SK-N-MC (cell line): ENCODE measurements at regions not wholly inside any gene's neighbourhood (a gene's known extent, or its start where the extent isn't known, plus 50 kb on each side); places are given as distances from the start of the nearest gene placed in this dataset.

Experiments
- EZH2 ChIP-seq: fragments of 200-600 bp; sonication (generic); IDR thresholded peaks from one replicate; pipeline ENCODE4 v1.6.1; 2017; ENCODE audit warnings: antibody characterized with exemption
- FOXP2 ChIP-seq: optimal IDR thresholded peaks from 2 replicates; pipeline ENCODE3; 2011; ENCODE audit warnings: mild to moderate bottlenecking, moderate library complexity; ENCODE audit not compliant: insufficient read depth; ENCODE audit errors: extremely low read length, control extremely low read depth
- POLR2AphosphoS5 ChIP-seq: IDR thresholded peaks from 2 replicates; pipeline ENCODE4 v1.6.1; 2012; ENCODE audit warnings: mild to moderate bottlenecking, low read depth, low read length, borderline replicate concordance

DNA sequence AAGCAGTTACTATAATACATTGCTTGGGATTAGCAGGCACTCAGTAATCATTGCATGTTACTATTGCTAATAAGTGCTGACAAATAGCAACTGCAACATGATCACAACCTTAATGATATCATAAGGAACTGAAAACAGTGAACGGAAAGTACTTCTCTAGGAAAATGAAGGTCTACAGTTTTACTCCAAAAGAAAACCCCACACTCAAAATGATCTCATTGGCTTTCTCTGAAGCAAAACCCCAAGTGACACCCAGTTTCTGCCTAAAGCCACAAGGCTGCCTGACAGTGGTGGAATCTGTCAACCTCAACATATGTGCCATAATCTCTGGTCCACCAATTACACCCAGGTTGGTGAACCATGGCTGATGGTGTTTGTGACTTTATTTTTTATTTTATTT is 137.6 kb downstream of the PTGER3 start:
- no peak for TF ChIP-seq EZH2
- no peak for TF ChIP-seq FOXP2
- no peak for TF ChIP-seq POLR2AphosphoS5
